Astrocyte of the spinal cord (primary cell): ENCODE measurements at regions not wholly inside any gene's neighbourhood (a gene's known extent, or its start where the extent isn't known, plus 50 kb on each side); places are given as distances from the start of the nearest gene placed in this dataset.
A peak's percentile ranks its signal among the peaks of the same experiment; 100 is the strongest.
"Not testable (repeated sequence)": the region's sequence is repeated elsewhere in the genome, so short reads cannot be mapped to it uniquely, and the experiment has no call there.

Experiments
- DNase-seq: peaks from one replicate; pipeline ENCODE4 v3.0.0; 2011; ENCODE audit warnings: low read depth, low spot score
- H3K4me3 ChIP-seq: 2 replicates; pipeline ENCODE4 v1.5.1; 2011; ENCODE audit warnings: low read depth, mild to moderate bottlenecking, low read length, moderate library complexity
- CTCF ChIP-seq: IDR thresholded peaks from 2 replicates; pipeline ENCODE4 v1.5.1; 2012; ENCODE audit warnings: low read depth, mild to moderate bottlenecking, low read length, inconsistent platforms
- in situ Hi-C: cut with HindIII; loops from 2 replicates; pipeline ENCODE4 v1.10.0; 2017; ENCODE audit warnings: low sequenced_read_pairs

- no peak for DNase-seq
- in situ Hi-C loops, result no loop called here
- H3K4me3 ChIP-seq, result no peak overlapping the region
- TF ChIP-seq CTCF, result no peak
Measured at GRCh38 chr2:230602562-230603230, 109.9 kb upstream of the CAB39 start.

GRCh38 chr2:230603317-230603716 lies 109.3 kb upstream of the CAB39 start:
- in situ Hi-C loops, DNase-seq, H3K4me3 ChIP-seq: not testable (repeated sequence)

- H3K4me3 ChIP-seq, DNase-seq, in situ Hi-C loops: not testable (repeated sequence)
Measured at GRCh38 chr2:230604158-230604557, 108.5 kb upstream of the CAB39 start.

GRCh38 chr2:230614040-230614439 lies 98.6 kb upstream of the CAB39 start:
- no peak overlapping the region for H3K4me3 ChIP-seq
- no peak for TF ChIP-seq CTCF
- in situ Hi-C loops, result no loop called here
- DNase-seq, result no peak

GRCh38 chr2:230614913-230615332 lies 97.7 kb upstream of the CAB39 start:
- in situ Hi-C loops, result no loop called here
- DNase-seq, result no peak
- TF ChIP-seq CTCF, result no peak
- no peak overlapping the region for H3K4me3 ChIP-seq

- H3K4me3 ChIP-seq, in situ Hi-C loops: not testable (repeated sequence)
- peak; percentile 75 for DNase-seq
Measured at GRCh38 chr2:230617256-230617706, 95.4 kb upstream of the CAB39 start.

GRCh38 chr2:230619491-230619890 lies 93.2 kb upstream of the CAB39 start:
- no peak for TF ChIP-seq CTCF
- in situ Hi-C loops, result no loop called here
- no peak overlapping the region for H3K4me3 ChIP-seq
- no peak for DNase-seq

GRCh38 chr2:230625220-230625619 lies 87.4 kb upstream of the CAB39 start:
- in situ Hi-C loops, result not testable (repeated sequence)

GRCh38 chr2:230627091-230627490 lies 85.6 kb upstream of the CAB39 start:
- in situ Hi-C loops, H3K4me3 ChIP-seq, DNase-seq: not testable (repeated sequence)

More at GRCh38 chr2:230625220-230625619, 87.4 kb upstream of the CAB39 start:
- DNase-seq, H3K4me3 ChIP-seq: not testable (repeated sequence)
